OCI-LY3 (cell line): ENCODE measurements at regions not wholly inside any gene's neighbourhood (a gene's known extent, or its start where the extent isn't known, plus 50 kb on each side); places are given as distances from the start of the nearest gene placed in this dataset.

Experiments used
- H2AFZ ChIP-seq: fragments of 200-600, 300-600 bp; shearing (Covaris generic); 2 replicates; pipeline ENCODE4 v1.6.0; 2014; ENCODE audit warnings: antibody characterized with exemption, low read depth, low read length
- H3K27ac ChIP-seq: fragments of 200-600, 300-600 bp; sonication (generic); 2 replicates; pipeline ENCODE4 v1.5.1; 2014; ENCODE audit warnings: mild to moderate bottlenecking, low read length, moderate library complexity, mixed read lengths
- H3K27me3 ChIP-seq: fragments of 200-600, 300-600 bp; sonication (generic); 2 replicates; pipeline ENCODE4 v1.6.1; 2014; ENCODE audit warnings: low read depth, low read length, mixed read lengths
- H3K36me3 ChIP-seq: fragments of 200-600, 300-600 bp; sonication (generic); replicated peaks from 2 replicates; pipeline ENCODE3; 2014; ENCODE audit warnings: low read depth, low read length, mixed read lengths
- H3K4me1 ChIP-seq: fragments of 300-600, 200-600 bp; sonication (generic); 2 replicates; pipeline ENCODE4 v1.6.1; 2014; ENCODE audit warnings: low read length, mixed read lengths
- H3K4me2 ChIP-seq: fragments of 200-600, 300-600 bp; sonication (generic); 2 replicates; pipeline ENCODE4 v1.6.1; 2014; ENCODE audit warnings: low read length, mixed read lengths
- H3K4me3 ChIP-seq: fragments of 300-600, 200-600 bp; sonication (generic); 2 replicates; pipeline ENCODE4 v1.5.1; 2014; ENCODE audit warnings: antibody characterized with exemption, mild to moderate bottlenecking, low read length, moderate library complexity
- H3K79me2 ChIP-seq: fragments of 300-600, 200-600 bp; shearing (Covaris generic); 2 replicates; pipeline ENCODE4 v1.6.1; 2014; ENCODE audit warnings: mild to moderate bottlenecking, low read length, mixed read lengths
- H3K9ac ChIP-seq: fragments of 300-600, 200-600 bp; shearing (Covaris generic); 2 replicates; pipeline ENCODE4 v1.6.0; 2014; ENCODE audit warnings: mild to moderate bottlenecking, low read length, moderate library complexity
- H3K9me3 ChIP-seq: fragments of 200-600, 300-600 bp; shearing (Covaris generic); 2 replicates; pipeline ENCODE4 v1.6.1; 2014; ENCODE audit warnings: low read length, mixed read lengths; ENCODE audit not compliant: insufficient read depth
- H4K20me1 ChIP-seq: fragments of 200-600, 300-600 bp; sonication (generic); 2 replicates; pipeline ENCODE4 v1.6.1; 2016; ENCODE audit warnings: low read length, mixed read lengths; ENCODE audit not compliant: insufficient read depth
- CTCF ChIP-seq: fragments of 200-600, 300-600 bp; sonication (generic); IDR thresholded peaks from 2 replicates; pipeline ENCODE4 v1.5.1; 2014; ENCODE audit warnings: antibody characterized with exemption, low read length, low read depth
- EZH2phosphoT487 ChIP-seq: fragments of 200-600 bp; shearing (Covaris generic); IDR thresholded peaks from 2 replicates; pipeline ENCODE4 v1.6.1; 2018; ENCODE audit warnings: antibody characterized with exemption, mixed run types, low read depth

GRCh38 chr4:53676402-53676871, 85.2 kb upstream of the LNX1 start:
- H3K79me2 ChIP-seq: no peaks in the 10 kb centered on the region
- H3K4me3 ChIP-seq: no peak overlapping the region
- H3K27me3 ChIP-seq: no peaks in the 10 kb centered on the region
- no peaks in the 10 kb centered on the region for H3K4me1 ChIP-seq
- no peaks in the 10 kb centered on the region for H3K9me3 ChIP-seq
- H2AFZ ChIP-seq: no peak overlapping the region
- H3K9ac ChIP-seq: no peak overlapping the region
- H3K36me3 ChIP-seq: no peaks in the 10 kb centered on the region
- no peak overlapping the region for H3K27ac ChIP-seq
- no peaks in the 10 kb centered on the region for H4K20me1 ChIP-seq
- H3K4me2 ChIP-seq: no peak overlapping the region
- TF ChIP-seq CTCF (no peak), EZH2phosphoT487 (no peak)

DNA sequence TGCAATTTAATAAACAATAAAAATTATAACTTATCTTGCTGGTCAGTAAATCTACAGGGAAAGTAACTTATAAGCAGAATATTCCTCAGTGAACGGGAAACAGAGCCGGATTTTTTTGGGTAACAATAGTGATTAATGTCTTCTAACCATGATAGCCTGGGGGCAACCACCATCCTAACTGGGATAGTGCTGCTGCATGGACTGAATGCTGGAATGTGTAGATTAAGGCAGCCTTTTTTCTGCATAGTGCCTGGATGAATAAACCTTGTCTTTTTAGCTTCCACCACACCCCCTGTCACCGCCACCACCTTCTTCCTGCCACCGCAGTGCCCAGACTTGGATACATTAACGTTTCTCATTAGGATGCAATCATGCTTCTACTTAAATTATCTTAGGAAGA, 83.6 kb upstream of the LNX1 start:
- TF ChIP-seq EZH2phosphoT487 (no peak), CTCF (no peak)
- Histone ChIP-seq H2AFZ (no peak overlapping the region), H3K9me3 (no peaks in the 10 kb centered on the region), H3K27ac (no peak overlapping the region), H4K20me1 (no peaks in the 10 kb centered on the region), H3K9ac (no peak overlapping the region), H3K27me3 (no peaks in the 10 kb centered on the region), H3K4me2 (no peak overlapping the region), H3K36me3 (no peaks in the 10 kb centered on the region), H3K4me1 (no peaks in the 10 kb centered on the region), H3K4me3 (no peak overlapping the region), H3K79me2 (no peaks in the 10 kb centered on the region)

DNA sequence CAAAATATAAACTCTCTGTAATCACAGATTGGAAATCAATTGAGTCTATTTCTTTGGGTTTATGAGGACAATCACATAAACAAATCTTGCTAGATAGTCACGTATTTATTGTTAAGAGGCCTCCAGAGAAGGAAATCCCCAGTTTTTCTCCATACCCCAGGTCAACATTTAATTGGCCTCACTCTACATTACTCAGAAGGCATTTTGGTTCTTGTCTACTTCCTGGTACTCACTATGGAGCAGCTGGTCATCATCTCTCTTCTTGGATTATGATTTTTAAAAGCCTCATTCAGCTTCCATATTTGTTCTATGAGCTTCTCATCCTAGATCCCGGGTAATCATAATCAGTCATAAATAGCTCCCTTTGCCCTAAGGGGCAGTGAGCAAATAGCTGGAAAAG, 81.6 kb upstream of the LNX1 start:
- no peak overlapping the region for H2AFZ ChIP-seq
- TF ChIP-seq EZH2phosphoT487 (no peak), CTCF (no peak)
- H3K4me3 ChIP-seq: no peak overlapping the region
- no peaks in the 10 kb centered on the region for H3K9me3 ChIP-seq
- H3K79me2 ChIP-seq: no peaks in the 10 kb centered on the region
- H3K27ac ChIP-seq: no peak overlapping the region
- no peaks in the 10 kb centered on the region for H4K20me1 ChIP-seq
- no peak overlapping the region for H3K4me2 ChIP-seq
- no peaks in the 10 kb centered on the region for H3K4me1 ChIP-seq
- no peaks in the 10 kb centered on the region for H3K27me3 ChIP-seq
- H3K36me3 ChIP-seq: no peaks in the 10 kb centered on the region
- no peak overlapping the region for H3K9ac ChIP-seq

GRCh38 chr4:53671757-53672156, 80.5 kb upstream of the LNX1 start:
- no peaks in the 10 kb centered on the region for H3K27me3 ChIP-seq
- no peak overlapping the region for H3K27ac ChIP-seq
- H3K9ac ChIP-seq: no peak overlapping the region
- H2AFZ ChIP-seq: no peak overlapping the region
- no peaks in the 10 kb centered on the region for H3K79me2 ChIP-seq
- no peaks in the 10 kb centered on the region for H3K4me1 ChIP-seq
- H3K9me3 ChIP-seq: no peaks in the 10 kb centered on the region
- TF ChIP-seq CTCF (no peak), EZH2phosphoT487 (no peak)
- H4K20me1 ChIP-seq: no peaks in the 10 kb centered on the region
- no peaks in the 10 kb centered on the region for H3K36me3 ChIP-seq
- no peak overlapping the region for H3K4me3 ChIP-seq
- H3K4me2 ChIP-seq: no peak overlapping the region
